H9 (cell line): ENCODE measurements at regions not wholly inside any gene's neighbourhood (a gene's known extent, or its start where the extent isn't known, plus 50 kb on each side); places are given as distances from the start of the nearest gene placed in this dataset.

Experiments used
- DNase-seq: peaks from one replicate; pipeline ENCODE4 v3.0.0-alpha.2; 2017
- H2AFZ ChIP-seq: one replicate; pipeline ENCODE4 v1.6.1; 2013; ENCODE audit warnings: mild to moderate bottlenecking, low read length, control low read depth, moderate library complexity
- H2AK5ac ChIP-seq: 2 replicates; pipeline ENCODE4 v1.6.1; 2013; ENCODE audit warnings: low read length, control low read depth, mixed read lengths; ENCODE audit not compliant: insufficient read length
- H2BK120ac ChIP-seq: one replicate; pipeline ENCODE4 v1.6.1; 2013; ENCODE audit warnings: low read depth, mild to moderate bottlenecking, low read length, control low read depth, inconsistent platforms; ENCODE audit not compliant: poor library complexity, severe bottlenecking
- H2BK12ac ChIP-seq: 2 replicates; pipeline ENCODE4 v1.6.1; 2013; ENCODE audit warnings: low read length, control low read depth, mixed read lengths, low read depth; ENCODE audit not compliant: insufficient read length
- H2BK15ac ChIP-seq: 2 replicates; pipeline ENCODE4 v1.6.1; 2013; ENCODE audit warnings: low read depth, low read length, control low read depth
- H2BK20ac ChIP-seq: one replicate; pipeline ENCODE4 v1.6.1; 2013; ENCODE audit warnings: low read depth, mild to moderate bottlenecking, low read length, control low read depth, inconsistent platforms; ENCODE audit not compliant: poor library complexity, severe bottlenecking
- H2BK5ac ChIP-seq: 2 replicates; pipeline ENCODE4 v1.6.1; 2013; ENCODE audit warnings: low read length, control low read depth, mixed read lengths; ENCODE audit not compliant: insufficient read length
- H3K14ac ChIP-seq: 2 replicates; pipeline ENCODE4 v1.6.1; 2013; ENCODE audit warnings: low read length, control low read depth; ENCODE audit not compliant: insufficient read depth
- H3K18ac ChIP-seq: 2 replicates; pipeline ENCODE4 v1.6.1; 2013; ENCODE audit warnings: low read depth, mild to moderate bottlenecking, mixed read lengths, low read length, control low read depth; ENCODE audit not compliant: insufficient read length
- H3K23ac ChIP-seq: 2 replicates; pipeline ENCODE4 v1.6.1; 2013; ENCODE audit warnings: low read length, control low read depth, mixed read lengths, low read depth; ENCODE audit not compliant: insufficient read length
- H3K23me2 ChIP-seq: 2 replicates; pipeline ENCODE4 v1.6.1; 2013; ENCODE audit warnings: low read depth, mild to moderate bottlenecking, mixed read lengths, low read length, control low read depth; ENCODE audit not compliant: insufficient read length, poor library complexity, severe bottlenecking
- H3K27ac ChIP-seq: 2 replicates; pipeline ENCODE4 v1.5.1; 2013; ENCODE audit warnings: low read length, control low read depth, mixed read lengths, low read depth; ENCODE audit not compliant: insufficient read length
- H3K27me3 ChIP-seq: 2 replicates; pipeline ENCODE4 v1.6.1; 2013; ENCODE audit warnings: low read length, control low read depth, inconsistent platforms; ENCODE audit not compliant: insufficient read depth
- H3K4ac ChIP-seq: 2 replicates; pipeline ENCODE4 v1.6.1; 2013; ENCODE audit warnings: low read depth, mild to moderate bottlenecking, control low read depth, inconsistent platforms, low read length, moderate library complexity
- H3K4me1 ChIP-seq: 2 replicates; pipeline ENCODE4 v1.6.1; 2013; ENCODE audit warnings: low read length, control low read depth, inconsistent platforms; ENCODE audit not compliant: insufficient read depth
- H3K4me2 ChIP-seq: 2 replicates; pipeline ENCODE4 v1.6.1; 2013; ENCODE audit warnings: low read length, control low read depth, mixed read lengths; ENCODE audit not compliant: insufficient read length, insufficient read depth
- H3K56ac ChIP-seq: 2 replicates; pipeline ENCODE4 v1.6.1; 2013; ENCODE audit warnings: low read depth, mild to moderate bottlenecking, mixed read lengths, low read length, control low read depth; ENCODE audit not compliant: insufficient read length
- H3K79me1 ChIP-seq: 2 replicates; pipeline ENCODE4 v1.6.1; 2013; ENCODE audit warnings: low read depth, mild to moderate bottlenecking, moderate library complexity, low read length, control low read depth, inconsistent platforms; ENCODE audit not compliant: insufficient read depth, poor library complexity, severe bottlenecking
- H3K79me2 ChIP-seq: 2 replicates; pipeline ENCODE4 v1.6.1; 2013; ENCODE audit warnings: low read length, control low read depth, inconsistent platforms; ENCODE audit not compliant: insufficient read depth
- H3K9ac ChIP-seq: 2 replicates; pipeline ENCODE4 v1.6.1; 2013; ENCODE audit warnings: low read length, control low read depth, mixed read lengths; ENCODE audit not compliant: insufficient read length; ENCODE audit errors: extremely low read depth
- H3K9me3 ChIP-seq: one replicate; pipeline ENCODE4 v1.6.1; 2013; ENCODE audit warnings: low read depth, low read length, inconsistent platforms; ENCODE audit not compliant: control insufficient read depth
- H3T11ph ChIP-seq: one replicate; pipeline ENCODE4 v1.6.1; 2013; ENCODE audit warnings: mild to moderate bottlenecking, low read length, control low read depth, inconsistent platforms
- H4K20me1 ChIP-seq: one replicate; pipeline ENCODE4 v1.6.1; 2013; ENCODE audit not compliant: control insufficient read depth, insufficient read length, insufficient read depth
- H4K5ac ChIP-seq: 2 replicates; pipeline ENCODE4 v1.6.1; 2013; ENCODE audit warnings: low read depth, mild to moderate bottlenecking, mixed read lengths, low read length, control low read depth; ENCODE audit not compliant: insufficient read length
- H4K8ac ChIP-seq: replicated peaks from 2 replicates; pipeline ENCODE4 v1.6.1; 2013; ENCODE audit warnings: low read length, control low read depth, mixed read lengths, low read depth; ENCODE audit not compliant: insufficient read length
- H4K91ac ChIP-seq: 2 replicates; pipeline ENCODE4 v1.6.1; 2013; ENCODE audit warnings: low read depth, mild to moderate bottlenecking, moderate library complexity, mixed read lengths, low read length, control low read depth; ENCODE audit not compliant: insufficient read length
- H3K27ac Mint-ChIP-seq, 3 experiments: 2 replicates in 2 of 3; 3 replicates in 1 of 3; pipeline ENCODE4 v1.8.0; 2020 to 2021; ENCODE audit warnings: mixed read lengths in 3 of 3, mild to moderate bottlenecking in 1 of 3, moderate library complexity in 1 of 3
- H3K27me3 Mint-ChIP-seq: 2 replicates; pipeline ENCODE4 v1.8.0; 2021; ENCODE audit warnings: low read depth, mild to moderate bottlenecking, moderate library complexity, mixed read lengths
- H3K36me3 Mint-ChIP-seq, 3 experiments: 2 replicates in 2 of 3; 3 replicates in 1 of 3; pipeline ENCODE4 v1.8.0; 2020 to 2021; ENCODE audit warnings: low read depth in 3 of 3, mixed read lengths in 3 of 3; ENCODE audit not compliant: insufficient read depth in 1 of 3
- H3K4me1 Mint-ChIP-seq, 2 experiments: 2 replicates each; pipeline ENCODE4 v1.8.0; 2020; ENCODE audit warnings: mixed read lengths in 2 of 2
- H3K4me3 Mint-ChIP-seq, 2 experiments: 2 replicates in 1 of 2; 3 replicates in 1 of 2; pipeline ENCODE4 v1.8.0; 2020 to 2021; ENCODE audit warnings: mild to moderate bottlenecking in 2 of 2, mixed read lengths in 2 of 2, moderate library complexity in 1 of 2
- H3K9me3 Mint-ChIP-seq, 2 experiments: 2 replicates in 1 of 2; 3 replicates in 1 of 2; pipeline ENCODE4 v1.8.0; 2020; ENCODE audit warnings: mild to moderate bottlenecking in 2 of 2, mixed read lengths in 2 of 2, moderate library complexity in 1 of 2
- WGBS: extraction: QIAGEN DNeasy Blood & Tissue Kit; methylation state at CpG from one replicate; pipeline ENCODE4 v1.1.7; 2013; ENCODE audit warnings: missing lambda C conversion rate, low lambda C conversion rate, mixed read lengths; ENCODE audit not compliant: insufficient read length; ENCODE audit errors: extremely low coverage; 5-methylcytosine and 5-hydroxymethylcytosine counted together
- TF ChIP-seq, protein P1 (sequence below): fragments of 200-600 bp; sonication (generic); conservative IDR thresholded peaks from 3 replicates; pipeline ENCODE4 v1.8.0; 2021; ENCODE audit warnings: antibody characterized with exemption, mild to moderate bottlenecking

DNA sequence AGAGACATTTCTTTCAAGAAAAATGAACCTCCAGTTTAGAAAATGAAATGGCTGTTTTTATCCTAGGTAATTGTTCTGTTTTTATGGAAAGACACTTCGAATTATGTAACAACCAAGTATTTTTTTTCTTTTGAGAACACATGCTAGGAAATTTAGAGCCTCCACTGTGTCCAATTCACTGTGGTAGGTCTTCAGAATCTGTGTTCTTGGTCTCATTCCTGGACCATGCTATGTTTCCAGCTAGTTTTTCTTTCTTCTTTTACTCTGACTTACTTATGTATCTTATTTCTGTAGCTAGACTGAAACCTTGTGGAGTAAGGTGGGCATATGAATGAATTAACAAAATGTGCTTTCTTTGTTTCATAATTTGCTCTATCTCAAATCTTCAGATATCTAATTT, 391.7 kb upstream of the KLHL29 start:
- Histone ChIP-seq H3K18ac (no peak overlapping the region), H3K23me2 (no peaks in the 10 kb centered on the region), H3K79me1 (no peaks in the 10 kb centered on the region), H3K4me2 (no peak overlapping the region), H2BK5ac (no peak overlapping the region), H3K56ac (no peak overlapping the region), H3K27me3 (no peaks in the 10 kb centered on the region), H4K20me1 (no peaks in the 10 kb centered on the region), H2BK20ac (no peak overlapping the region), H3T11ph (no peak overlapping the region), H3K4me1 (no peaks in the 10 kb centered on the region), H2BK120ac (no peak overlapping the region), H2AFZ (no peak overlapping the region), H2BK15ac (no peak overlapping the region), H4K91ac (no peak overlapping the region), H3K4ac (no peak overlapping the region), H3K9me3 (no peaks in the 10 kb centered on the region), H2AK5ac (no peak overlapping the region), H2BK12ac (no peak overlapping the region), H3K79me2 (no peaks in the 10 kb centered on the region), H4K5ac (no peak overlapping the region), H3K27ac (no peak overlapping the region), H3K9ac (no peak overlapping the region), H3K14ac (no peak overlapping the region), H4K8ac (no peak overlapping the region), H3K23ac (no peak overlapping the region)
- no peak for DNase-seq
- TF ChIP-seq, protein P1, sequence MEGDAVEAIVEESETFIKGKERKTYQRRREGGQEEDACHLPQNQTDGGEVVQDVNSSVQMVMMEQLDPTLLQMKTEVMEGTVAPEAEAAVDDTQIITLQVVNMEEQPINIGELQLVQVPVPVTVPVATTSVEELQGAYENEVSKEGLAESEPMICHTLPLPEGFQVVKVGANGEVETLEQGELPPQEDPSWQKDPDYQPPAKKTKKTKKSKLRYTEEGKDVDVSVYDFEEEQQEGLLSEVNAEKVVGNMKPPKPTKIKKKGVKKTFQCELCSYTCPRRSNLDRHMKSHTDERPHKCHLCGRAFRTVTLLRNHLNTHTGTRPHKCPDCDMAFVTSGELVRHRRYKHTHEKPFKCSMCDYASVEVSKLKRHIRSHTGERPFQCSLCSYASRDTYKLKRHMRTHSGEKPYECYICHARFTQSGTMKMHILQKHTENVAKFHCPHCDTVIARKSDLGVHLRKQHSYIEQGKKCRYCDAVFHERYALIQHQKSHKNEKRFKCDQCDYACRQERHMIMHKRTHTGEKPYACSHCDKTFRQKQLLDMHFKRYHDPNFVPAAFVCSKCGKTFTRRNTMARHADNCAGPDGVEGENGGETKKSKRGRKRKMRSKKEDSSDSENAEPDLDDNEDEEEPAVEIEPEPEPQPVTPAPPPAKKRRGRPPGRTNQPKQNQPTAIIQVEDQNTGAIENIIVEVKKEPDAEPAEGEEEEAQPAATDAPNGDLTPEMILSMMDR: no peak
- no peaks in the 10 kb centered on the region for H3K9me3 Mint-ChIP-seq
- no peaks in the 10 kb centered on the region for H3K27me3 Mint-ChIP-seq
- peaks cover 8 to 20% of the 10 kb centered on the region in 2 experiments for H3K4me1 Mint-ChIP-seq
- H3K36me3 Mint-ChIP-seq: no peaks in the 10 kb centered on the region
- whole genome bisulfite sequencing: no CpG with 5 or more reads among the region's 1 CpG
- H3K4me3 Mint-ChIP-seq: no peak overlapping the region
- no peak overlapping the region for H3K27ac Mint-ChIP-seq
